ENCODE measurements at regions not wholly inside any gene's neighbourhood (a gene's known extent, or its start where the extent isn't known, plus 50 kb on each side); places are given as distances from the start of the nearest gene placed in this dataset.
"Not testable (repeated sequence)": the region's sequence is repeated elsewhere in the genome, so short reads cannot be mapped to it uniquely, and the experiment has no call there.

DNA sequence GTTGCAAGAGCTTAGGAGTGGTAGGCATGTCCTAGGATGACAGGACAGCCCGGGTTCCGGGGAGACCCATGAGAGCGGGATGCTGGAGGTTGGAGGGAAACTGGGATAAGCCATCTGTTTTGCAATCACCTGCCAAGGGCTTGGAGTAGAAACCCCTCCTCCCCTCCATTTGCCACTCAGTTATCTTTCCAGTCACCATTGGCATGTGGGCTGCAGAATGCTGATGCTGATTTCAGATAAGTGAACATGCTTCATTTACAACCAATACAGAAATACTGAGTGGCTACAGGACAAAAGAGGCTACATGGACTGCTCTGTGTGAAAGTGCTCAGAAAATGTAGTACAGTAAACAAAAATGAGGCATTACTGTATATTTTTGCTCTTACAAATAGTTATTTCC is 93.4 kb upstream of the KIF2A start:
- DNase-seq (ENCODE audit: low spot score in 2 of 2) = no peak
- intact Hi-C loops (cut with DNase I; ENCODE audit: low total_unique reads) = no loop called here
- H3K4me3 ChIP-seq (ENCODE audit: low read depth, poor library complexity, severe bottlenecking) = no peak overlapping the region
- TF ChIP-seq, protein P1, sequence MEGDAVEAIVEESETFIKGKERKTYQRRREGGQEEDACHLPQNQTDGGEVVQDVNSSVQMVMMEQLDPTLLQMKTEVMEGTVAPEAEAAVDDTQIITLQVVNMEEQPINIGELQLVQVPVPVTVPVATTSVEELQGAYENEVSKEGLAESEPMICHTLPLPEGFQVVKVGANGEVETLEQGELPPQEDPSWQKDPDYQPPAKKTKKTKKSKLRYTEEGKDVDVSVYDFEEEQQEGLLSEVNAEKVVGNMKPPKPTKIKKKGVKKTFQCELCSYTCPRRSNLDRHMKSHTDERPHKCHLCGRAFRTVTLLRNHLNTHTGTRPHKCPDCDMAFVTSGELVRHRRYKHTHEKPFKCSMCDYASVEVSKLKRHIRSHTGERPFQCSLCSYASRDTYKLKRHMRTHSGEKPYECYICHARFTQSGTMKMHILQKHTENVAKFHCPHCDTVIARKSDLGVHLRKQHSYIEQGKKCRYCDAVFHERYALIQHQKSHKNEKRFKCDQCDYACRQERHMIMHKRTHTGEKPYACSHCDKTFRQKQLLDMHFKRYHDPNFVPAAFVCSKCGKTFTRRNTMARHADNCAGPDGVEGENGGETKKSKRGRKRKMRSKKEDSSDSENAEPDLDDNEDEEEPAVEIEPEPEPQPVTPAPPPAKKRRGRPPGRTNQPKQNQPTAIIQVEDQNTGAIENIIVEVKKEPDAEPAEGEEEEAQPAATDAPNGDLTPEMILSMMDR (IDR thresholded peaks at IDR 0.05) = no peak
- no peak for TF ChIP-seq POLR2A (IDR thresholded peaks at IDR 0.05)
- 89 to 91% methylated on average over 3 of the region's 3 CpGs for WGBS, 2 donors

DNA sequence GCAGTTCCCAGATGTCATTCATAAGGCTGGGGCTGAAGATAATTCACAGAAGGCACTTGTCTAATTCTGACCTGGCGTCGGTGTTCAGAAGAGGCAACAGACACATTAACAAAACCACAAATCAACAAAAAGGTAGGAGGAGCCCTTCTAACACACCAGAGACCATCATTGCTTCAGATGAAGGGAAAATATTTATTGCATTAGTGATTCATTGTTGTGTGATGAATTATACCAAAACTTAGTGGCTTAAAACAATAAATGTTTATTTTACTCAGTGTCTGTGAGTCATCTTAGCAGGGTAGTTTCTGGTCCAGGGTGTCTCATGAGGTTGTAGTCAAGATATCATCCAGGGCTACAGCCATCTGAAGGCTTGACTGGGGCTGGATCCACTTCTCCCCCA is 91.3 kb upstream of the KIF2A start:
- TF ChIP-seq, protein P1 (IDR thresholded peaks at IDR 0.05) = no peak
- no peak for TF ChIP-seq POLR2A (IDR thresholded peaks at IDR 0.05)
- DNase-seq (ENCODE audit: low spot score in 2 of 2) = no peak
- H3K4me3 ChIP-seq (ENCODE audit: low read depth, poor library complexity, severe bottlenecking) = no peak overlapping the region
- WGBS, 2 donors = 52 to 66% methylated on average over 2 of the region's 2 CpGs
- intact Hi-C loops (cut with DNase I; ENCODE audit: low total_unique reads) = no loop called here

DNA sequence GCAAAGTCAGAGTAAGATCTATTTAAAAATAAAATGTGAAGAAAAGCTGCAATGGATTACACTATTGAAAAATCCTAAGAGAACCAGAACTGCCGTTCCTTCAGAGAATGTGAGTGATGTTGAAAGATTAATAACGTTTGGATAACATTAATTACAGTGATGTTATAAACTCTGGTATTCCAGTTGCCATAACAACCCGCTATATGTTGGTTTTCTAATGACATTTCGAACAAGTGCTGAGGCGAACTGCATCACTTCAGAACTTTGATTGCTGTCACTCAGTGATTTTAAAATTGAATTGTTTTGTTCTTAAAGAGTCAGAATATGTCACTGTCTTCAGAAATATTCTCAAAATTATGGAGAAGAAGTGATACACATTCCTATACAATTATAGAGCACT is 89.4 kb upstream of the KIF2A start:
- H3K4me3 ChIP-seq (ENCODE audit: low read depth, poor library complexity, severe bottlenecking); DNase-seq (ENCODE audit: low spot score in 2 of 2); intact Hi-C loops (cut with DNase I; ENCODE audit: low total_unique reads): not testable (repeated sequence)
- WGBS, 2 donors = 41 to 55% methylated on average over 5 of the region's 5 CpGs

DNA sequence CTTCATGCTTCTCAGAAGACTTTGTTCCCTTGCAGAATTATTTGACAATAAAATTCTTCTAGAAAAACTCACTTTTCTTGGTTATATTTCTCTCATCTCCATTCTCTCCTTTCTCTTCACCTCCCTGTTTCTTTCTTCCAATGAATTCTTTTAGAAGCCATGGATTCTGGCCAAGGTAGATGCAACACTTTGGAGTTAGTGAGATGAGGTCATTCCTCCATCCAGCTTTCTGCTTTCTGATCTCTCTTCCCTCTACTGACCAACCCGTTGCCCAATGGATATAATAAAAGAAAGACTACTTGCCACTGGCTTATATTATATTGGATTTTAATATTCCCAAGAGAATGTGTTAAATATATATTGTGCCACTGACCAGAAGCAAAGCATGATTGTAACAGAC is 88.9 kb upstream of the KIF2A start:
- 48 to 63% methylated on average over 1 of the region's 1 CpG for WGBS, 2 donors
- H3K4me3 ChIP-seq (ENCODE audit: low read depth, poor library complexity, severe bottlenecking); intact Hi-C loops (cut with DNase I; ENCODE audit: low total_unique reads); DNase-seq (ENCODE audit: low spot score in 2 of 2): not testable (repeated sequence)

DNA sequence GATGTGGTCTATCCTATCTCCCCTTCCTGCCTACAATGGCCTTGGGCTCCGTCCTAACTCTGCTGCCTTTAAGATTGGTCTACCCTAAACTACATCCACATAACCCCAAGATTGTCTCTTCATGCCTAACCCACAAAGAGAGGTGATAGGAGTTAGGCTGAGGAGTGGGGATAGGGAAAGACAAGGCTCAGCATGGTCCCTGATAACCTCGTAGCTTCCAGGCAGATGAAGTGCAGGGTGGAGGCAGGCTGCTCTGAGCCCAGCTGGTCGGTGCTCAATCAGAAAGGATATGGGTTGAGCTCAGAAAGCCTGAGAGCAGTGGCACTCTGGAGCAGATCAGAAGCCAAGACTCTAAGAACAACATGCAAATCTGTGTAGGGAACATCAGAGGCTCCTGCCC is 87.1 kb upstream of the KIF2A start:
- intact Hi-C loops (cut with DNase I; ENCODE audit: low total_unique reads); H3K4me3 ChIP-seq (ENCODE audit: low read depth, poor library complexity, severe bottlenecking); DNase-seq (ENCODE audit: low spot score in 2 of 2): not testable (repeated sequence)
- WGBS, 2 donors = 51 to 66% methylated on average over 3 of the region's 3 CpGs

DNA sequence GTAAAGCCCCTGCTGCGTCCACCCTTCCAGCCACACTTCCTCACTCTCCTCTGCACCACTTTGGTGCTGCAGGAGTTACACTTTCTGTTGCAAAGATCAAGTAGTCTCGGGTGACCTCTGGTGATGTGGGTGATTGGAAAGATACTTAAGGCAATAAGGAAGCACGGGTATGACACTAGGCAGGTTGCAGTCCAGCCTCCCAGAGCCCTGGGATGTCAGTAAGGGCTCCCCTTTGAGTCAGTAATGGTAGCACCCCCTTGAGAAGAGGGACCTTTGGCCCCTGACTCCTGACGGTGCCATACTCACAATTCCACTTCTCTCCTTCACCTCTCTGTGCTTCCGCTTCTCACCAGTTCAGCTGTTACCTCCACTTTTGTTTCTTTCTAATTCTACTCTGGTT is 84.1 kb upstream of the KIF2A start:
- not testable (repeated sequence) for H3K4me3 ChIP-seq (ENCODE audit: low read depth, poor library complexity, severe bottlenecking); DNase-seq (ENCODE audit: low spot score in 2 of 2)
- WGBS, 2 donors = 67 to 77% methylated on average over 5 of the region's 5 CpGs
- intact Hi-C loops (cut with DNase I; ENCODE audit: low total_unique reads) = loop anchor here (10.0 kb wide), 1 partner anchor 113 kb away; no protein-coding TSS in a partner anchor

DNA sequence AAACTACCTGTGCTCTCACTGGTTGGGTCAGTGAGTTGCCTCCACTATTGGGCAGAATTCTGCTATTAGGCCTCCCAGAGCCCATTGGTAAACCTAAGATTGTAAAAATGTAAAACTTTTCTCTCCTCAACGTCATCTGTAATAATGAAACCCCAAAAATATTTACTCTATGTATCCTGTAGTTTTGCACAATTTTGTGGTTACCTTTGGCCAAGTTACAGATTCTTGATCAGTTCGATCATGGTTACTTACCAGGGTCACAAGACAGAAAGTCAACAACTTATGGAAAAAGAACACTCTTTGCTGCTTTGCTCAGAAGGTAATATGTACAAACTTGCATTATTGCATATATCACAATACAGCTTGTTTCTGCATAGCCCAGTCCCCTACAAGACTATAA is 83.7 kb upstream of the KIF2A start:
- 58 to 63% methylated on average over 2 of the region's 2 CpGs for WGBS, 2 donors
- DNase-seq (ENCODE audit: low spot score in 2 of 2); H3K4me3 ChIP-seq (ENCODE audit: low read depth, poor library complexity, severe bottlenecking): not testable (repeated sequence)
- intact Hi-C loops (cut with DNase I; ENCODE audit: low total_unique reads) = loop anchor here (10.0 kb wide), 1 partner anchor 112 kb away; no protein-coding TSS in a partner anchor

DNA sequence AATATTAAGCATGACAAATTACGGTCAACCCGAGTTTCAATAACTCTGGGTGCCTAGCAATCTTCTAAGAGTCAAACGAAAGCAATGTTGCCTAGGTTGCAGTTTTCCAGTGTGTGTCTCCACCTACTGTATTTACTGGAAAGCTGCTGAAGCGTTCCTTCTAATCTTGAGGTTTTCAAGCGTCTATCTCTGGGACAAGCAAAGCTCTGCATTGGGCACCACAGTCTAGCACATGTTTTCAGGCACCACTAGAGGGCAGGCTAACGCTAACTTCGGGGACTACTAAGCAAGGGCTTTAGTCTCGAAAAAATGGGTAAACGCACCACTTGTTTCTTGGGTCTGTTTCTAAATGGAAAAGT is 82.7 kb upstream of the KIF2A start:
- peak; percentile 81 to 92 for DNase-seq (ENCODE audit: low spot score in 2 of 2)
- H3K4me3 ChIP-seq (ENCODE audit: low read depth, poor library complexity, severe bottlenecking) = not testable (repeated sequence)
- intact Hi-C loops (cut with DNase I; ENCODE audit: low total_unique reads) = loop anchor here (10.0 kb wide), 1 partner anchor 112 kb away; no protein-coding TSS in a partner anchor
- 0 to 3% methylated on average over 9 of the region's 9 CpGs for WGBS, 2 donors

DNA sequence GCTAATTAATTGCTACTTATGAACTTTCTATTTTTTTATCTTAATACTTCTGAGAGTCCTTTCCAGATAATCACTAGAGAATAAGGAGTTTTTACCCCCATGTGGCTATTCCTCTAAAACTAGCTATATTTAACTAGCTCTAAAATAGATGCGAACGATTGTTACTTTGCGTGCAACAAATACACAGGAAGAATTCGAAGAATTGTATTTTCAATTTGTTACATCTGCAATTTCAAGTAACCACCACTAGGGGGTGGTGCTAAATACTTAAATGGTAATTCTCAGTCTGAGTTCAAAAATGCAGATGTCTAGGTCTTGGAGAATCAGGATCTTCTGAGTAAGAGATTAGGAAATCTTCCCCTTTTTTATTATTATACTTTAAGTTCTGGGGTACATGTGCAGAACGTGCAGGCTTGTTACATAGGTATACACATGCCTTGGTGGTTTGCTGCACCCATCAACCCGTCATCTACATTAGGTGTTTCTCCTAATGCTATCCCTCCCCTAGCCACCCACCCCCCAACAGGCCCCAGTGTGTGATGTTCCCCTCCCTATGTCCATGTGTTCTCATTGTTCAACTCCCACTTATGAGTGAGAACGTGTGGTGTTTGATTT is 80.9 kb upstream of the KIF2A start:
- 90% methylated on average over 7 of the region's 7 CpGs for WGBS, 2 donors
- not testable (repeated sequence) for DNase-seq (ENCODE audit: low spot score in 2 of 2); H3K4me3 ChIP-seq (ENCODE audit: low read depth, poor library complexity, severe bottlenecking)
- intact Hi-C loops (cut with DNase I; ENCODE audit: low total_unique reads) = loop anchor here (10.0 kb wide), 1 partner anchor 110 kb away; no protein-coding TSS in a partner anchor

DNA sequence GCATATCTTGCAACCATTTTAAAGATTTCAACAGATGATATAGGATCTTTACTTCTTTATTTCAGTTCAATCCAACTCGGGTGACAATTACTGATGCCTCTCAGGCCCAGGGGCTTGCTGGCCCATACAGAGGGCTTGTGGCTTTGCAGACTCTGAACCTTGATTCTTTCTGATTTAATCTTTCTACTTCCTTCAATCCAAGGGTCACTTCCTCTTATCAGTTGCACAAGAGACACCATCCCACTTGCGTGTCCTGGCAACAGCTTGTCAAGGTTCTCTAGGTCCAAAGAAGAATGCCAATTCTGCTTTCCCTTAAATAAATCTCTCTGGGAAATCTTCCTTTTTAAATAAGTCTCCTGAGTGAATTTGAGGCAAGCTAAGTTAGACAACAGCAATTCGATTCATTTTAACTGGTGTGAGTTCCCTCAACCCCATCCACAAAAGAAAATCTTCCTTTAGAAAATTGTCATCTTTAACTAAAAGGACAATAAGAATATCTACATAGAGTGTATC is 75.1 kb upstream of the KIF2A start:
- H3K4me3 ChIP-seq (ENCODE audit: low read depth, poor library complexity, severe bottlenecking); intact Hi-C loops (cut with DNase I; ENCODE audit: low total_unique reads); DNase-seq (ENCODE audit: low spot score in 2 of 2): not testable (repeated sequence)
- WGBS, 2 donors = 80 to 85% methylated on average over 3 of the region's 3 CpGs

Data from lower leg skin (tissue), 4 donors.